ENCODE measurements at regions not wholly inside any gene's neighbourhood (a gene's known extent, or its start where the extent isn't known, plus 50 kb on each side); places are given as distances from the start of the nearest gene placed in this dataset.

DNA sequence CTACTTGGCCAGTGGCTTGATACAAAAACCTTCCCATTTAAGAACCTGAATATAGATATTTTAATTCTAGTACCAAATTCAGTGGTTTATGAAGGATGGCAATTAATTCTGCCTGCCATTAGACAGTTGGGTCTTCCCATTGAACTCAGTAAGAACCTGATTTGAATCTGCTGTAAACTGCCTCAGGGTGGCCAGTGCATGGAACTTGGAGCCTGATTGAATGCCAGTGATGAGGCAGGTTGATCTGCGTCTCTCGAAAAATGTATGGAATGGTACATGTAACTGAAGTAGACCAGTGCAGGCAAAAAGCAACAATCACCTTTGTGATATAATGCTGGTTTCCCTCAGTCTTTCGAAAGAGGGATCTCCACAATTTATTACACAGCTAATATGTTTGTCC is 421.4 kb downstream of the TMA16 start:
- Mint-ChIP-seq H3K9me3 (no peaks in the 10 kb centered on the region), H3K4me3 (no peak overlapping the region), H3K4me1 (no peaks in the 10 kb centered on the region), H3K27ac (no peak overlapping the region), H3K27me3 (ENCODE audit: insufficient read depth) (no peaks in the 10 kb centered on the region), H3K36me3 (ENCODE audit: low read depth) (no peaks in the 10 kb centered on the region)
- WGBS, 2 experiments (ENCODE audit: insufficient coverage in 1 of 2, insufficient read length in 1 of 2) = 96 to 100% methylated on average over 3 of the region's 3 CpGs
- H3K27ac ChIP-seq (ENCODE audit: low read depth, low read length) = no peak overlapping the region
- DNase-seq = no peak
- no peaks in the 10 kb centered on the region for H3K27me3 ChIP-seq (ENCODE audit: control insufficient read depth, insufficient read depth, low read length, poor library complexity, severe bottlenecking)
- H3K36me3 ChIP-seq (ENCODE audit: control insufficient read depth, insufficient read depth, low read length) = no peaks in the 10 kb centered on the region
- no peaks in the 10 kb centered on the region for H3K9me3 ChIP-seq (ENCODE audit: control insufficient read depth, low read length)
- H3K4me3 ChIP-seq (ENCODE audit: low read length) = no peak overlapping the region
- no peak overlapping the region for H3K9ac ChIP-seq (ENCODE audit: extremely low read depth, low read length, poor library complexity, severe bottlenecking)
- H3K4me1 ChIP-seq (ENCODE audit: control insufficient read depth, insufficient read depth, low read length) = no peaks in the 10 kb centered on the region
- TF ChIP-seq, protein P1, sequence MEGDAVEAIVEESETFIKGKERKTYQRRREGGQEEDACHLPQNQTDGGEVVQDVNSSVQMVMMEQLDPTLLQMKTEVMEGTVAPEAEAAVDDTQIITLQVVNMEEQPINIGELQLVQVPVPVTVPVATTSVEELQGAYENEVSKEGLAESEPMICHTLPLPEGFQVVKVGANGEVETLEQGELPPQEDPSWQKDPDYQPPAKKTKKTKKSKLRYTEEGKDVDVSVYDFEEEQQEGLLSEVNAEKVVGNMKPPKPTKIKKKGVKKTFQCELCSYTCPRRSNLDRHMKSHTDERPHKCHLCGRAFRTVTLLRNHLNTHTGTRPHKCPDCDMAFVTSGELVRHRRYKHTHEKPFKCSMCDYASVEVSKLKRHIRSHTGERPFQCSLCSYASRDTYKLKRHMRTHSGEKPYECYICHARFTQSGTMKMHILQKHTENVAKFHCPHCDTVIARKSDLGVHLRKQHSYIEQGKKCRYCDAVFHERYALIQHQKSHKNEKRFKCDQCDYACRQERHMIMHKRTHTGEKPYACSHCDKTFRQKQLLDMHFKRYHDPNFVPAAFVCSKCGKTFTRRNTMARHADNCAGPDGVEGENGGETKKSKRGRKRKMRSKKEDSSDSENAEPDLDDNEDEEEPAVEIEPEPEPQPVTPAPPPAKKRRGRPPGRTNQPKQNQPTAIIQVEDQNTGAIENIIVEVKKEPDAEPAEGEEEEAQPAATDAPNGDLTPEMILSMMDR (conservative IDR thresholded peaks at IDR 0.05) = no peak

DNA sequence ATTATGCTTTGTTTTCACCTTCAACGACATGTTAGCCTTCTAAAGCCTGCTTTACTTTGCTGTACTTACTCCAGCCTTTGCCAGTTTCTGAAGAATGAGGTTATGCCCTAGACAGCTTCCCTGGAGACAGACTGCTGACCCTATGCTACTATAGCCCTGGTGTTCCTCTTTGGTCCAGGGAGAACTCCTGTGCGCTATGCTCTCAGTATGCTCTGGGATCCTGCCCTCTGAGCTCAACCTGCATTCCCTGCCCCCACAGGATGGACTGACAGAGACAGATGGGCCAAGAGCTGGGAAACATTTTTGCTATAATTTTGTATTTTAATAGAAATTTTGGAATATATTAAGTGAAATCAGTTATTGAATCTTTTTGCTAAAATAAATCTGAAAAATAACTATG is 425.9 kb downstream of the TMA16 start:
- no peaks in the 10 kb centered on the region for H3K27me3 Mint-ChIP-seq (ENCODE audit: insufficient read depth)
- Histone ChIP-seq H3K27ac (ENCODE audit: low read depth, low read length) (no peak overlapping the region), H3K4me1 (ENCODE audit: control insufficient read depth, insufficient read depth, low read length) (no peaks in the 10 kb centered on the region), H3K36me3 (ENCODE audit: control insufficient read depth, insufficient read depth, low read length) (no peaks in the 10 kb centered on the region), H3K9me3 (ENCODE audit: control insufficient read depth, low read length) (no peaks in the 10 kb centered on the region), H3K9ac (ENCODE audit: extremely low read depth, low read length, poor library complexity, severe bottlenecking) (no peak overlapping the region), H3K27me3 (ENCODE audit: control insufficient read depth, insufficient read depth, low read length, poor library complexity, severe bottlenecking) (no peaks in the 10 kb centered on the region), H3K4me3 (ENCODE audit: low read length) (no peak overlapping the region)
- TF ChIP-seq, protein P1 (conservative IDR thresholded peaks at IDR 0.05) = no peak
- peak overlapping the region; percentile 44 for H3K27ac Mint-ChIP-seq
- 83 to 89% methylated on average over 1 to 2 of the region's 2 CpGs for WGBS, 2 experiments (ENCODE audit: insufficient coverage in 1 of 2, insufficient read length in 1 of 2)
- DNase-seq = no peak
- H3K9me3 Mint-ChIP-seq = no peaks in the 10 kb centered on the region
- no peak overlapping the region for H3K4me3 Mint-ChIP-seq
- H3K4me1 Mint-ChIP-seq = no peaks in the 10 kb centered on the region
- H3K36me3 Mint-ChIP-seq (ENCODE audit: low read depth) = no peaks in the 10 kb centered on the region

DNA sequence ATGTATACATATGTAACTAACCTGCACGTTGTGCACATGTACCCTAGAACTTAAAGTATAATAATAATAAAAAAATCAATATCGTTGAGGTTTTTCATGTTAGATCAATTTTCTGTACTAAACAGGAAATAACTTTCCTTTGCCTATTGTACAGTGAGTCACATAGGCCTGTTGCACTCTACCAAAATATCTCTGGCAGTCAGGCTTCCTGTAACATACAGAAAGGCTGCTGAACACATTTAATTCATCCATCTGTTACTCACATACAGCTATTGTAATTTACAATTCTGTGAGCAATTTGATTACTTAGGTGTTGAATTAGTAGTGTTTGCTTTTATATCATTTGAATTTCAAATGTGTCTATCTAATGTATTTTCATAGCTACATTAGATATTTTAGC is 427.8 kb downstream of the TMA16 start:
- 95% methylated on average over 1 of the region's 2 CpGs; no CpG with 5 or more reads in 1 of the 2 experiments for WGBS, 2 experiments (ENCODE audit: insufficient coverage in 1 of 2, insufficient read length in 1 of 2)

More for the DNA sequence above, 427.8 kb downstream of the TMA16 start:
- H3K27ac Mint-ChIP-seq = no peak overlapping the region
- no peak overlapping the region for H3K4me3 Mint-ChIP-seq
- DNase-seq = no peak
- Histone ChIP-seq H3K27ac (ENCODE audit: low read depth, low read length) (no peak overlapping the region), H3K9ac (ENCODE audit: extremely low read depth, low read length, poor library complexity, severe bottlenecking) (no peak overlapping the region), H3K4me3 (ENCODE audit: low read length) (no peak overlapping the region), H3K9me3 (ENCODE audit: control insufficient read depth, low read length) (no peaks in the 10 kb centered on the region), H3K27me3 (ENCODE audit: control insufficient read depth, insufficient read depth, low read length, poor library complexity, severe bottlenecking) (no peaks in the 10 kb centered on the region), H3K36me3 (ENCODE audit: control insufficient read depth, insufficient read depth, low read length) (no peaks in the 10 kb centered on the region), H3K4me1 (ENCODE audit: control insufficient read depth, insufficient read depth, low read length) (no peaks in the 10 kb centered on the region)
- TF ChIP-seq, protein P1 (conservative IDR thresholded peaks at IDR 0.05) = no peak
- no peaks in the 10 kb centered on the region for H3K27me3 Mint-ChIP-seq (ENCODE audit: insufficient read depth)
- no peaks in the 10 kb centered on the region for H3K36me3 Mint-ChIP-seq (ENCODE audit: low read depth)
- H3K4me1 Mint-ChIP-seq = no peaks in the 10 kb centered on the region
- no peaks in the 10 kb centered on the region for H3K9me3 Mint-ChIP-seq
